ENCODE measurements at regions not wholly inside any gene's neighbourhood (a gene's known extent, or its start where the extent isn't known, plus 50 kb on each side); places are given as distances from the start of the nearest gene placed in this dataset.

GRCh38 chr15:66900586-66901310 is 164.7 kb upstream of the SMAD3 start:
- POLR2A ChIA-PET, result no interaction called here
- no peak overlapping the region for H3K27ac ChIP-seq (ENCODE audit: low read depth, low read length)
- no peaks in the 10 kb centered on the region for H3K27me3 ChIP-seq (ENCODE audit: control insufficient read depth, insufficient read depth, low read length)
- no peak overlapping the region for H3K4me3 ChIP-seq (ENCODE audit: low read depth, low read length)
- CTCF ChIA-PET, result interaction anchor here (0.8 to 0.9 kb wide), 2 partner anchors 38 to 334 kb away, joined by 3 read pairs; no protein-coding TSS in a partner anchor
- DNase-seq (ENCODE audit: low read depth, low spot score), result no peak
- TF ChIP-seq CTCF (IDR thresholded peaks at IDR 0.05; ENCODE audit: low read depth, low read length), result no peak
- peaks cover 2% of the 10 kb centered on the region; the same call in 1 of the 2 replicates for H3K9me3 ChIP-seq (ENCODE audit: control insufficient read depth, insufficient read depth, low read length)

GRCh38 chr15:66901336-66902100 is 163.9 kb upstream of the SMAD3 start:
- peaks cover 4% of the 10 kb centered on the region; the same call in 1 of the 2 replicates for H3K9me3 ChIP-seq (ENCODE audit: control insufficient read depth, insufficient read depth, low read length)
- CTCF ChIA-PET, result interaction anchor here (0.7 kb wide), 1 partner anchor 57 kb away, joined by 5 read pairs; no protein-coding TSS in a partner anchor
- POLR2A ChIA-PET, result no interaction called here
- H3K4me3 ChIP-seq (ENCODE audit: low read depth, low read length), result no peak overlapping the region
- H3K27me3 ChIP-seq (ENCODE audit: control insufficient read depth, insufficient read depth, low read length), result no peaks in the 10 kb centered on the region
- no peak overlapping the region for H3K27ac ChIP-seq (ENCODE audit: low read depth, low read length)
- TF ChIP-seq CTCF (IDR thresholded peaks at IDR 0.05; ENCODE audit: low read depth, low read length), result no peak
- no peak for DNase-seq (ENCODE audit: low read depth, low spot score)

GRCh38 chr15:66905185-66905584 is 160.2 kb upstream of the SMAD3 start:
- Histone ChIP-seq H3K9me3 (ENCODE audit: control insufficient read depth, insufficient read depth, low read length) (peaks cover 4% of the 10 kb centered on the region; the same call in 1 of the 2 replicates), H3K4me3 (ENCODE audit: low read depth, low read length) (no peak overlapping the region), H3K27ac (ENCODE audit: low read depth, low read length) (no peak overlapping the region), H3K27me3 (ENCODE audit: control insufficient read depth, insufficient read depth, low read length) (no peaks in the 10 kb centered on the region)
- no peak for DNase-seq (ENCODE audit: low read depth, low spot score)
- CTCF ChIA-PET, result no interaction called here
- POLR2A ChIA-PET, result no interaction called here
- no peak for TF ChIP-seq CTCF (IDR thresholded peaks at IDR 0.05; ENCODE audit: low read depth, low read length)

- H3K27ac ChIP-seq (ENCODE audit: low read depth, low read length), result no peak overlapping the region
- H3K27me3 ChIP-seq (ENCODE audit: control insufficient read depth, insufficient read depth, low read length), result no peaks in the 10 kb centered on the region
- no peak for DNase-seq (ENCODE audit: low read depth, low spot score)
- no peak overlapping the region for H3K4me3 ChIP-seq (ENCODE audit: low read depth, low read length)
- no peak for TF ChIP-seq CTCF (IDR thresholded peaks at IDR 0.05; ENCODE audit: low read depth, low read length)
- ChIA-PET CTCF (interaction anchor here (0.6 kb wide), 1 partner anchor 190 kb away, joined by 3 read pairs; no protein-coding TSS in a partner anchor), POLR2A (no interaction called here)
- peaks cover 4% of the 10 kb centered on the region; the same call in 1 of the 2 replicates for H3K9me3 ChIP-seq (ENCODE audit: control insufficient read depth, insufficient read depth, low read length)
Observed at GRCh38 chr15:66905954-66906353, 159.4 kb upstream of the SMAD3 start.
